HG03108 (cell line): ENCODE measurements at regions not wholly inside any gene's neighbourhood (a gene's known extent, or its start where the extent isn't known, plus 50 kb on each side); places are given as distances from the start of the nearest gene placed in this dataset.

Source experiments
- ATAC-seq: cut with Tn5 transposase; IDR thresholded peaks from one replicate; pipeline ENCODE4 v1.9.1; 2021; ENCODE audit warnings: moderate library complexity; ENCODE audit not compliant: unreplicated experiment

DNA sequence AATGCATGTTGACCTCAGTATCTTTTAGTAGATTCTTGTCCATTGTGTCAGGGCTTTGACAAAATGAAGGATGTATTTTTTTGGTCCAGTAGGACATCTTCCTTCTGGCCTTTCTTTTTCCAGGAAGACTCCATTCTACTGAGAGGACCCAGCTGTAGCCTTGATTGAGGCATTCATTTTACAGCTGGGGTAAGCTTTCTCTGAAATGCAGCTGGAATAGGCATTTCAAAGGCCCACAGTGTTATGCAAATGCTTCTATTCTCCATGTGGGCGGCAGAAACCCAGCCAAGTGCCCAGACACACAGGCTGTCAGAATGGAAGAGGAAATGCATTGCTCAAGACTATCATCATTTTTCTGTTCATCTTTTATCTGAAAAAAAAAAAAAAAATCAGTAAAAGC lies 629.0 kb upstream of the CDH8 start:
- no peak for ATAC-seq

DNA sequence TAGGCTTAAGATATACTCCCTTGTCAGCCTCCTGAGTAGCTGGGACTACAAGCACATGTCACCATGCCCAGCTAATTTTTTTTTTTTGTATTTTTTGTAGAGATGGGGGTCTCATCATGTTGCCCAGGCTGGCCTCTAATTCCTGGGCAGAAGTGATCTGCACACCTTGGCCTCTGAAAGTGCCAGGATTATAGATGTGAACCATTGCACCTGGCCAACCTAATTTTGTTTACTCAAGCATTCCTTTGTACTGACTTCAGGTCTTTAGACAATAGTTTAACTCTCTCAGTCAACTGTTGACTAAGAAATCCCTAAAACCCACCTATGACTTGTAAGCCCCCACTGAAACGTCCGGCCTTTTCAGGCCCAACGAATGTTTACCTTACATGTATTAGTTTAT lies 628.3 kb upstream of the CDH8 start:
- no peak for ATAC-seq

DNA sequence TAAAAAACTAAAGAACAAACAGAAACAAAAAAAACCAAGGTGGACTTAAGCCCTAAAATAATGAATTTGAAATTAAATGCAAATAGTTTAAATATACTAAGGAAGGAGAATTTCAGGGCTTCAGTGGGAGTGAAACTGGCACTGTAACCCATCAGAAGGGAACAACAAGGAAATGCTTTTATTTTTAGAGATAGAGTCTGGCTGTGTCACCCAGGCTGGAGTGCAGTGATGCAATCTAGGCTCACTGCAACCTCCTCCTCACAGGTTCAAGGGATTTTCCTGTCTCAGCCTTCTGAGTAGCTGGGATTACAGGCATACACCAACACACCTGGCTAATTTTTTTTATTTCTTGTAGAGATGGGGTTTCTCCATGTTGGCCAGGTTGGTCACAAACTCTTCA lies 625.2 kb upstream of the CDH8 start:
- no peak for ATAC-seq

- no peak for ATAC-seq
Measured at GRCh38 chr16:62657116-62657515, 620.9 kb upstream of the CDH8 start.

DNA sequence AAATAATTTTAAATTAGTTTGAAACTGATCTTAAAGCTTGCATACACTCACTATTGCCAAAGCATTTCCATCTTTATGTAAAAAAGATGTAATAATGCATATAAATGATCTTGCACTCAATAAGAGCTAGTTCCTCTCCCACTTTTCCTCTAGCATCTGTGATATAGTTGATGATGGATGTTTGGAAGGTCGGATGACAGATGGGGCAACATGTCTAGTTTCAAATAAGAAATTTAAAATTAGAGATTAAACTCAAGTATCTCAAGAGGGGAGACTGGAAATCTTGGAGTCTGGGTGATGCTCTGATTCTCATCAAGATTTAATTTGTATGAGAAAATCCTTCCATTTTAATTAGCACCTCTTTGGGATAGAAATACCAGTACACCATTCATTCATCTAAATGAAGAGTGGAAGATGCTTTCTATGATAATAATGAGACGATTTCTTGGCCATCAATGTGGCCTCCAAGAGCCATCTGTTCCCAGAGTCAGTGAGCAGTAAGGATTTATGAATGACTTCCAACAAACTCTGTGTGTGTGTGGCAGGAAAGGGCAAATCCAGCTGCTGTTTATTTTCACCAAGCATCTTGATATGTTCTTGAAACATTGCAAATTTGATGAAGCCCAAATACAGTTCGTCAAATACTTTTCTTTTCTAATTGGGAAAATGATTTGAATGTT lies 616.3 kb upstream of the CDH8 start:
- ATAC-seq = no peak

DNA sequence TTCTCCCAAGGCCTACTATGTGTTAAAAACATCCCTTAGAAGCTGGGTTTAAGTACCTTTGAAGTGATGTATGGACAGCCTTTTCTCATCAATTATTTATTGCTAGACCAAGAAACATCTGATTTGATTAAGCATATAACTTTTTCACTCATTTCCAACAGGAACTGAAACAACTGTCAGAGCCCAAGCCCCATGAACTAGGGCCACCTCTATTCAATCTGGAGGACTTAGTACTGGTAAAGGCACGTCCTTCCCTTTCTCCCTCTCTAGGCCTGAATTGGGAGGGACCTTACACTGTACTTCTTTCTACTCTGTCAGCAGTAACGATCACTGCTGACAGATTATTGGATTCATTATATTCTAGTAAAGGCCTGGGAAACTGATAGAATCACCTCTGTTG lies 612.0 kb upstream of the CDH8 start:
- ATAC-seq = no peak

GRCh38 chr16:62644030-62644812 lies 608.0 kb upstream of the CDH8 start:
- no peak for ATAC-seq

GRCh38 chr16:62642677-62643076 lies 606.4 kb upstream of the CDH8 start:
- no peak for ATAC-seq

DNA sequence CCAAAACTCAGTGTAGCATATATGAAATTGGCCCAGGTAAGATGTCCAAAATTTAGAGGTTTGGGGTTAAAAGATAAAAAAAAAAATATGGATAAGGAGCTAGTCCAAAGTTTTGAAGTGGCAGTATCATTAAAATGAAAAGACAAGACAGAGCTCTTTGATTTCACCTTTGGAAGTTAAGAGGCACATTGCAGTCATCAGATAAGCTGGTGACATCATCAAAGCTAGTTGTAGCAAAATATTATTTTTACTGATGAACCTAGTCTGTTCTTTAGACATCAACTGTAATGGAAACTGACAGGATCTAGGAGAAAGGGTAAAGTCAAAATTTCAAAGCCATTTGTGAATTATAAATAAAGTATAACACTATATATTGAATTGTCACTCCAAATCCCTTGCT lies 603.7 kb upstream of the CDH8 start:
- ATAC-seq = no peak

DNA sequence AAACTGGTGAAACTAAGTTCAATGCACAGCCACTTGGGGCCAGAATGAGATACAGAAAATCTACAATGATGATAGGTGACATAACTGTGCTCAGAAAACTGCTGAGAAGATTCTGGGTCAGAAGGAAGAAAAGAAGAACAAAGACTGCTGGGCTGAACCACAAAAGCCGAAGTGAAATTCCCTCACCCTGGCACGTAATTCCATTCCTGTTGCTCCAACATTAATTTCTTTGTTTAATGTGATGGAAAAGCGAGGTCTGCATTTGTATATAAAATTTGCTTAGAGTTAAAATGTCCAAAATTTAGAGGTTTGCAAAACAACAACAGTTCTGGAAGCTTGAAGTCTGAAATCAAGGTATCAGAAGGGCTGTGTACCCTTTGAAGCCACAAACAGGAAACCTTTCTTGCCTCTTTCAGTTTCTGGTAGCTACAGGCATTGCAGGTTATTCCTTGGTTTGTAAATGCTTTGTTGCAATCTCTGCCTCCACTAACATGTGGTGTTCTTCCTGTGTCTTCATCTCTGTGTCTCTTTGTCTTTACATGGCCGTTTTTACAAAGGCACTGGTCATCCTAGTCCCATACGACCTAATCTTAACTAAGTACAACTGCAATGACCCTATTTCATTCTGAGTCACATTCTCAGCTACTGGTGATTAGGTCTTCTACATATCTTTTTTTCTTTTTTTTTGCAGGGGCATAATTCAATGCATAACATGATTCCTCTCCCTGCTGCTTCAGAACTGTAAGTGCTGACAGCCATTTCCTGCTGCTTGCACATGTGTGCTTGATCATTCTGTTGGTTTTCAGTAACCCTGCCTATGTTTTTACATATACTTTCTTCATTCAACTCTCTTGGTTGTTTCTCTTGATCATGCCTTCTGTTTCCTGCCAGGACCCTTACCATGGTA lies 603.0 kb upstream of the CDH8 start:
- ATAC-seq = peak; percentile 82

- ATAC-seq = no peak
Measured at GRCh38 chr16:62638324-62638911, 602.2 kb upstream of the CDH8 start.

GRCh38 chr16:62625326-62625725 lies 589.1 kb upstream of the CDH8 start:
- no peak for ATAC-seq

DNA sequence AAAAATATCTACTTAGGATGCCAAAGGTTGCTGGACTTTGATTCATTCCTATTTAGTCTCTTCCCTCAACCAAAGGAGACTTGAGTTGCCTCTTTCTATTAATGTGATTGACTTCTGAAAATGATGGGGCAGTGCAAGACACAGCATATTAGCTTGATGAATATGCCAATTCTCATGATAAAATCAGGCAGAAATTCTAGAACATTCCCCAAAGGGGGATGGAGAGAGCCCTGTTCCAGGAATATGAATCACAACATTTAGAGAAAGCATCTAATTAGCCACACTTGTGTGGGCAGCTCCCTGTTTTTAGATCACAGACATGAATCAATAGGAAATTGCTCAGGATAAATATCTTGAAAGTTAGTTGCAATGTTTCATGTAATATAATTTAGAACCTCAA lies 584.0 kb upstream of the CDH8 start:
- ATAC-seq = no peak

GRCh38 chr16:62615526-62615925 lies 579.3 kb upstream of the CDH8 start:
- ATAC-seq = no peak

DNA sequence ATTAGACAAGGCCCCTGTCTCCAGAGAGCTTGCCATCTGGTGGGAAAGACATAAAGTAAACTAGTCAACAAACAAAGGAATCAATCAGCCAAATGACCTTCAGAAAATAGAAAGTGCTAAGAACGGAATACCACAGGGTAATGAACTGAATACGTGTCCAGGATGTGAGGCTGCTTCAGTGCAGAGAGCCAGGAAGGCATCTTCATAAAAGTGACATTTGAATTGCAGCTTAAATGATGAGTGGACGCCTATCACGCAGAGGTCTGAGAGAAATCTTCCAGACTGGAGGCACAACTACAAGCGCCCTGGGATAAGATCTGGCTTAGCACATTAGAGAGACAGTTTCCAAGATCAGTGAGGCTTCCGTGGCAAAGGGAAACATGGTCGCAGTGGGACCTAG lies 574.1 kb upstream of the CDH8 start:
- no peak for ATAC-seq

DNA sequence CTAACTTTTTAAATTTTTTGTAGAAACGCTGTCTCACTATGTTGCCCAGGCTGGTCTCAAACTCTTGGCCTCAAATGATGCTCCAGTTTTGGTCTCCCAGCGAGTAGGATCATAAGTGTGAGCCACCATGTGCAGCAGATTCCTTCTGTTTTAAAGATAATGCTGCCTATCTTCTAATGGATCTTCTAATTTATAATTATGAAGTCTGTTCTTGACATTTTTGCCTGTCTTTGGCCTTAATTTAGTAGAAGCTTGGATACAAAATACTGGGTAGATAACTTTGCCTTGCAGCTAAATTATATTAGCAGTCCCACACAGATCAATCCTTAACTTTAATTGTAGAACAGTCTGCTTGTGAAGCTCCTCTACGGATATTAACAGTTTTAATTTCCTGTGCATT lies 566.6 kb upstream of the CDH8 start:
- no peak for ATAC-seq

GRCh38 chr16:62597875-62598274 lies 561.6 kb upstream of the CDH8 start:
- ATAC-seq = no peak

- ATAC-seq = no peak
Measured at GRCh38 chr16:62596584-62596983, 560.3 kb upstream of the CDH8 start.

- no peak for ATAC-seq
Measured at GRCh38 chr16:62596125-62596524, 559.9 kb upstream of the CDH8 start.

GRCh38 chr16:62586128-62586862 lies 550.1 kb upstream of the CDH8 start:
- ATAC-seq = no peak
